ENCODE measurements at regions not wholly inside any gene's neighbourhood (a gene's known extent, or its start where the extent isn't known, plus 50 kb on each side); places are given as distances from the start of the nearest gene placed in this dataset.
A peak's percentile ranks its signal among the peaks of the same experiment; 100 is the strongest.

- DNase-seq (ENCODE audit: low read depth), result no peak
- H3K4me3 ChIP-seq (ENCODE audit: low read length), result no peak overlapping the region
- TF ChIP-seq, protein P1, sequence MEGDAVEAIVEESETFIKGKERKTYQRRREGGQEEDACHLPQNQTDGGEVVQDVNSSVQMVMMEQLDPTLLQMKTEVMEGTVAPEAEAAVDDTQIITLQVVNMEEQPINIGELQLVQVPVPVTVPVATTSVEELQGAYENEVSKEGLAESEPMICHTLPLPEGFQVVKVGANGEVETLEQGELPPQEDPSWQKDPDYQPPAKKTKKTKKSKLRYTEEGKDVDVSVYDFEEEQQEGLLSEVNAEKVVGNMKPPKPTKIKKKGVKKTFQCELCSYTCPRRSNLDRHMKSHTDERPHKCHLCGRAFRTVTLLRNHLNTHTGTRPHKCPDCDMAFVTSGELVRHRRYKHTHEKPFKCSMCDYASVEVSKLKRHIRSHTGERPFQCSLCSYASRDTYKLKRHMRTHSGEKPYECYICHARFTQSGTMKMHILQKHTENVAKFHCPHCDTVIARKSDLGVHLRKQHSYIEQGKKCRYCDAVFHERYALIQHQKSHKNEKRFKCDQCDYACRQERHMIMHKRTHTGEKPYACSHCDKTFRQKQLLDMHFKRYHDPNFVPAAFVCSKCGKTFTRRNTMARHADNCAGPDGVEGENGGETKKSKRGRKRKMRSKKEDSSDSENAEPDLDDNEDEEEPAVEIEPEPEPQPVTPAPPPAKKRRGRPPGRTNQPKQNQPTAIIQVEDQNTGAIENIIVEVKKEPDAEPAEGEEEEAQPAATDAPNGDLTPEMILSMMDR (conservative IDR thresholded peaks at IDR 0.05; ENCODE audit: low read depth, low read length), result no peak
These were observed 386.4 kb downstream of the BCL11A start for GRCh38 chr2:60167089-60167488.

GRCh38 chr2:60163691-60164090, 389.8 kb downstream of the BCL11A start:
- TF ChIP-seq, protein P1 (conservative IDR thresholded peaks at IDR 0.05; ENCODE audit: low read depth, low read length), result no peak
- H3K4me3 ChIP-seq (ENCODE audit: low read length), result no peak overlapping the region
- DNase-seq (ENCODE audit: low read depth), result no peak

GRCh38 chr2:60159519-60159918, 393.9 kb downstream of the BCL11A start:
- no peak overlapping the region for H3K4me3 ChIP-seq (ENCODE audit: low read length)
- no peak for DNase-seq (ENCODE audit: low read depth)
- TF ChIP-seq, protein P1 (conservative IDR thresholded peaks at IDR 0.05; ENCODE audit: low read depth, low read length), result no peak

- DNase-seq (ENCODE audit: low read depth), result no peak
- no peak overlapping the region for H3K4me3 ChIP-seq (ENCODE audit: low read length)
- TF ChIP-seq, protein P1 (conservative IDR thresholded peaks at IDR 0.05; ENCODE audit: low read depth, low read length), result no peak
These were observed 395.2 kb downstream of the BCL11A start for GRCh38 chr2:60158262-60158661.

DNA sequence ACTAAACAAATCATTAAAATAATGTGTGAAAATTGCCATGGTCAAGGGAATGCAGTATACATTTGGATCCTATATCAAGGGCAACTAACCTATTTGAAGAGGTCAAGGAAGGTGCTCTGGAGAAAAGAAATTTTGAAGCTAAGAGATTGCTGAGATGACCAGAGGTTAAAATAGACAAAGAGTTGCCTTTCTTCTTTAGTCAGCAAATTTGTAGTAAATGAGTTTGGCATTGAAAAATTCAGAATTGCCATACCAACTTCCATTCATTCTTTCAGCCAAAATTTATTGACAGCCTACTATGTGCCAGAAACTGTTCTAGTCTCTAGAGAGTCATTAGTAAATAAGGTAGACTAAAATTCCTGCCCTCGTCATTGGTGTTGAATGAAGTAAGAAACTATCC, 396.2 kb downstream of the BCL11A start:
- no peak overlapping the region for H3K4me3 ChIP-seq (ENCODE audit: low read length)

DNA sequence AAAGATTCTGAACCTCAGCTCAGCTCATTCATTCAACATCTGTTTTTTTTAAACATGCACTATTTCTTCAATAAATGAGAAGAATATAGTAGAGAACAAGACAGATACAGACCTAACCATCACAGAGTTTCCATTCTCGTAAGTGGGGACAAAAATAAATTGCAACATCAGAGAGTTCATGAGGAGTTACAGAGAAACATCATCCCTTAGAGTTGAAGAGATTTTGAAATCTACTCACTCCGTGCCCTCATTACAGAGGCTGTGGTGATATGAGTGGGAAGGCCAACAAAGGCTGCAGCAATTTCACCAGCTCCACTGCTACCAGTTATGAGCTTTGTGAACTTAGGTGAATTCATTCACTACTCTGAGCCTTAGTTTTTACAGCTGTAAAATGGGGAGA, 399.3 kb downstream of the BCL11A start:
- TF ChIP-seq, protein P1 (conservative IDR thresholded peaks at IDR 0.05; ENCODE audit: low read depth, low read length), result no peak
- H3K4me3 ChIP-seq (ENCODE audit: low read length), result no peak overlapping the region
- no peak for DNase-seq (ENCODE audit: low read depth)

More for the DNA sequence above, 396.2 kb downstream of the BCL11A start:
- TF ChIP-seq, protein P1 (conservative IDR thresholded peaks at IDR 0.05; ENCODE audit: low read depth, low read length), result no peak
- DNase-seq (ENCODE audit: low read depth), result no peak

GRCh38 chr2:60152226-60152833, 401.1 kb downstream of the BCL11A start:
- H3K4me3 ChIP-seq (ENCODE audit: low read length), result no peak overlapping the region
- no peak for DNase-seq (ENCODE audit: low read depth)
- TF ChIP-seq, protein P1 (conservative IDR thresholded peaks at IDR 0.05; ENCODE audit: low read depth, low read length), result peak; percentile 66

All from retinal pigment epithelial cell (primary cell).